Prostate gland (tissue), 2 donors: ENCODE measurements at regions not wholly inside any gene's neighbourhood (a gene's known extent, or its start where the extent isn't known, plus 50 kb on each side); places are given as distances from the start of the nearest gene placed in this dataset.

Experiments used
- DNase-seq: peaks from one replicate; pipeline ENCODE4 v3.0.0-alpha.2; 2019; ENCODE audit warnings: low spot score
- H3K27ac ChIP-seq, 2 donors: fragments of 200-600 bp; sonication (generic); 2 replicates each; pipeline ENCODE4 v1.5.1; 2017 to 2019
- H3K27me3 ChIP-seq: fragments of 200-600 bp; sonication (generic); replicated peaks from 2 replicates; pipeline ENCODE4 v1.5.1; 2019; ENCODE audit not compliant: insufficient read depth
- H3K36me3 ChIP-seq, 2 donors: fragments of 200-600 bp; sonication (generic); 1 replicate in 1 of 2; 2 replicates in 1 of 2; pipeline versions ENCODE4 v1.5.1 to v1.8.1; 2017 to 2019
- H3K4me1 ChIP-seq: fragments of 200-600 bp; sonication (generic); replicated peaks from 2 replicates; pipeline ENCODE4 v1.5.1; 2019
- H3K4me3 ChIP-seq, 2 donors: fragments of 200-600 bp; sonication (generic); 2 replicates each; pipeline ENCODE4 v1.5.1; 2017 to 2019
- H3K9me3 ChIP-seq: fragments of 200-600 bp; sonication (generic); 2 replicates; pipeline ENCODE4 v1.5.1; 2017
- CTCF ChIP-seq, 4 experiments: fragments of 200-600 bp in 2 of 4; fragments of 450-650 bp in 2 of 4; sonication (generic) in 2 of 4; IDR thresholded peaks; 1 replicate in 3 of 4; 2 replicates in 1 of 4; pipeline ENCODE4 v1.5.1; 2016 to 2019; ENCODE audit warnings: antibody characterized with exemption in 4 of 4, mild to moderate bottlenecking in 2 of 4, moderate library complexity in 2 of 4
- POLR2A ChIP-seq: fragments of 450-650 bp; IDR thresholded peaks from one replicate; pipeline ENCODE4 v1.6.1; 2016; ENCODE audit warnings: antibody characterized with exemption, mild to moderate bottlenecking
- POLR2AphosphoS5 ChIP-seq: sonication (generic); formaldehyde crosslinking; IDR thresholded peaks from one replicate; pipeline ENCODE4 v1.6.1; 2017; ENCODE audit warnings: antibody characterized with exemption
- WGBS: methylation state at CpG from one replicate; pipeline ENCODE4 v1.1.5; 2018; 5-methylcytosine and 5-hydroxymethylcytosine counted together
- intact Hi-C: fragments of 100-400 bp; cut with DNase I; formaldehyde crosslinking; loops from one replicate; pipeline ENCODE4 v1.14.2; 2022

GRCh38 chr6:78593898-78594667 lies 273.3 kb upstream of the IRAK1BP1 start:
- Histone ChIP-seq H3K27ac (no peak overlapping the region), H3K36me3 (no peaks in the 10 kb centered on the region), H3K9me3 (no peaks in the 10 kb centered on the region), H3K4me3 (no peak overlapping the region), H3K4me1 (no peaks in the 10 kb centered on the region), H3K27me3 (no peaks in the 10 kb centered on the region)
- WGBS = 66% methylated on average over 5 of the region's 5 CpGs
- intact Hi-C loops = no loop called here
- DNase-seq = no peak
- TF ChIP-seq POLR2AphosphoS5 = no peak
- no peak for TF ChIP-seq CTCF (IDR thresholded peaks at IDR 0.05)
- no peak for TF ChIP-seq POLR2A

GRCh38 chr6:78594668-78595066 lies 272.7 kb upstream of the IRAK1BP1 start:
- Histone ChIP-seq H3K4me3 (no peak overlapping the region), H3K36me3 (no peaks in the 10 kb centered on the region), H3K9me3 (no peaks in the 10 kb centered on the region), H3K27me3 (no peaks in the 10 kb centered on the region), H3K27ac (no peak overlapping the region), H3K4me1 (no peaks in the 10 kb centered on the region)
- intact Hi-C loops = no loop called here
- WGBS = 77% methylated on average over 2 of the region's 2 CpGs
- TF ChIP-seq CTCF (IDR thresholded peaks at IDR 0.05) (no peak), POLR2A (no peak), POLR2AphosphoS5 (no peak)
- no peak for DNase-seq

GRCh38 chr6:78597966-78598365 lies 269.4 kb upstream of the IRAK1BP1 start:
- TF ChIP-seq POLR2AphosphoS5 = no peak
- TF ChIP-seq POLR2A = no peak
- TF ChIP-seq CTCF (IDR thresholded peaks at IDR 0.05) = no peak
- WGBS = 88% methylated on average over 5 of the region's 5 CpGs
- DNase-seq = no peak
- no peak overlapping the region for H3K4me3 ChIP-seq
- no peaks in the 10 kb centered on the region for H3K27me3 ChIP-seq
- no peak overlapping the region for H3K27ac ChIP-seq
- H3K4me1 ChIP-seq = no peaks in the 10 kb centered on the region
- intact Hi-C loops = no loop called here
- no peaks in the 10 kb centered on the region for H3K9me3 ChIP-seq
- H3K36me3 ChIP-seq = no peaks in the 10 kb centered on the region

GRCh38 chr6:78598966-78599365 lies 268.4 kb upstream of the IRAK1BP1 start:
- no peak for DNase-seq
- 52% methylated on average over 1 of the region's 1 CpG for WGBS

More at GRCh38 chr6:78598966-78599365, 268.4 kb upstream of the IRAK1BP1 start:
- Histone ChIP-seq H3K36me3 (no peaks in the 10 kb centered on the region), H3K27ac (no peak overlapping the region), H3K9me3 (no peaks in the 10 kb centered on the region), H3K4me3 (no peak overlapping the region), H3K4me1 (no peaks in the 10 kb centered on the region), H3K27me3 (no peaks in the 10 kb centered on the region)
- no peak for TF ChIP-seq POLR2A
- TF ChIP-seq POLR2AphosphoS5 = no peak
- TF ChIP-seq CTCF (IDR thresholded peaks at IDR 0.05) = no peak
- intact Hi-C loops = no loop called here
